ENCODE measurements at regions not wholly inside any gene's neighbourhood (a gene's known extent, or its start where the extent isn't known, plus 50 kb on each side); places are given as distances from the start of the nearest gene placed in this dataset.

GRCh38 chr12:88756917-88757316 lies 176.6 kb upstream of the KITLG start:
- no peak for DNase-seq (ENCODE audit: low spot score)
- Mint-ChIP-seq H3K27me3 (ENCODE audit: insufficient read depth) (no peaks in the 10 kb centered on the region), H3K4me1 (ENCODE audit: low read depth) (no peaks in the 10 kb centered on the region), H3K36me3 (ENCODE audit: low read depth) (no peaks in the 10 kb centered on the region), H3K4me3 (no peak overlapping the region), H3K27ac (no peak overlapping the region), H3K9me3 (no peaks in the 10 kb centered on the region)
- intact Hi-C loops (cut with micrococcal nuclease): no loop called here

- H3K27ac Mint-ChIP-seq: no peak overlapping the region
- no peaks in the 10 kb centered on the region for H3K36me3 Mint-ChIP-seq (ENCODE audit: low read depth)
- DNase-seq (ENCODE audit: low spot score): no peak
- intact Hi-C loops (cut with micrococcal nuclease): no loop called here
- no peak overlapping the region for H3K4me3 Mint-ChIP-seq
- no peaks in the 10 kb centered on the region for H3K27me3 Mint-ChIP-seq (ENCODE audit: insufficient read depth)
- H3K4me1 Mint-ChIP-seq (ENCODE audit: low read depth): no peaks in the 10 kb centered on the region
- no peaks in the 10 kb centered on the region for H3K9me3 Mint-ChIP-seq
Observed at GRCh38 chr12:88756153-88756552, 175.9 kb upstream of the KITLG start.

GRCh38 chr12:88753707-88754106 lies 173.4 kb upstream of the KITLG start:
- no peaks in the 10 kb centered on the region for H3K4me1 Mint-ChIP-seq (ENCODE audit: low read depth)
- intact Hi-C loops (cut with micrococcal nuclease): no loop called here
- H3K27ac Mint-ChIP-seq: no peak overlapping the region
- no peaks in the 10 kb centered on the region for H3K9me3 Mint-ChIP-seq
- H3K36me3 Mint-ChIP-seq (ENCODE audit: low read depth): no peaks in the 10 kb centered on the region
- no peak overlapping the region for H3K4me3 Mint-ChIP-seq
- no peaks in the 10 kb centered on the region for H3K27me3 Mint-ChIP-seq (ENCODE audit: insufficient read depth)
- no peak for DNase-seq (ENCODE audit: low spot score)

GRCh38 chr12:88753066-88753465 lies 172.8 kb upstream of the KITLG start:
- no peaks in the 10 kb centered on the region for H3K36me3 Mint-ChIP-seq (ENCODE audit: low read depth)
- H3K27me3 Mint-ChIP-seq (ENCODE audit: insufficient read depth): no peaks in the 10 kb centered on the region
- intact Hi-C loops (cut with micrococcal nuclease): no loop called here
- no peak overlapping the region for H3K4me3 Mint-ChIP-seq
- no peak overlapping the region for H3K27ac Mint-ChIP-seq
- DNase-seq (ENCODE audit: low spot score): no peak
- H3K9me3 Mint-ChIP-seq: no peaks in the 10 kb centered on the region
- H3K4me1 Mint-ChIP-seq (ENCODE audit: low read depth): no peaks in the 10 kb centered on the region

- no peak overlapping the region for H3K27ac Mint-ChIP-seq
- no peaks in the 10 kb centered on the region for H3K36me3 Mint-ChIP-seq (ENCODE audit: low read depth)
- H3K4me3 Mint-ChIP-seq: no peak overlapping the region
- no peak for DNase-seq (ENCODE audit: low spot score)
- intact Hi-C loops (cut with micrococcal nuclease): no loop called here
- no peaks in the 10 kb centered on the region for H3K4me1 Mint-ChIP-seq (ENCODE audit: low read depth)
- H3K9me3 Mint-ChIP-seq: no peaks in the 10 kb centered on the region
- no peaks in the 10 kb centered on the region for H3K27me3 Mint-ChIP-seq (ENCODE audit: insufficient read depth)
Observed at GRCh38 chr12:88752183-88752582, 171.9 kb upstream of the KITLG start.

GRCh38 chr12:88750867-88751543 lies 170.7 kb upstream of the KITLG start:
- no peaks in the 10 kb centered on the region for H3K27me3 Mint-ChIP-seq (ENCODE audit: insufficient read depth)
- intact Hi-C loops (cut with micrococcal nuclease): no loop called here
- H3K27ac Mint-ChIP-seq: no peak overlapping the region
- no peaks in the 10 kb centered on the region for H3K4me1 Mint-ChIP-seq (ENCODE audit: low read depth)
- no peak for DNase-seq (ENCODE audit: low spot score)
- H3K4me3 Mint-ChIP-seq: no peak overlapping the region
- H3K36me3 Mint-ChIP-seq (ENCODE audit: low read depth): no peaks in the 10 kb centered on the region
- no peaks in the 10 kb centered on the region for H3K9me3 Mint-ChIP-seq

GRCh38 chr12:88746386-88746785 lies 166.1 kb upstream of the KITLG start:
- intact Hi-C loops (cut with micrococcal nuclease): no loop called here
- H3K27me3 Mint-ChIP-seq (ENCODE audit: insufficient read depth): no peaks in the 10 kb centered on the region
- H3K27ac Mint-ChIP-seq: no peak overlapping the region
- H3K36me3 Mint-ChIP-seq (ENCODE audit: low read depth): no peaks in the 10 kb centered on the region
- no peaks in the 10 kb centered on the region for H3K9me3 Mint-ChIP-seq
- H3K4me3 Mint-ChIP-seq: no peak overlapping the region
- no peaks in the 10 kb centered on the region for H3K4me1 Mint-ChIP-seq (ENCODE audit: low read depth)
- DNase-seq (ENCODE audit: low spot score): no peak

GRCh38 chr12:88743946-88744685 lies 163.8 kb upstream of the KITLG start:
- H3K4me3 Mint-ChIP-seq: no peak overlapping the region
- no peaks in the 10 kb centered on the region for H3K9me3 Mint-ChIP-seq
- no peaks in the 10 kb centered on the region for H3K36me3 Mint-ChIP-seq (ENCODE audit: low read depth)
- intact Hi-C loops (cut with micrococcal nuclease): no loop called here
- no peak overlapping the region for H3K27ac Mint-ChIP-seq
- H3K27me3 Mint-ChIP-seq (ENCODE audit: insufficient read depth): no peaks in the 10 kb centered on the region
- DNase-seq (ENCODE audit: low spot score): no peak
- H3K4me1 Mint-ChIP-seq (ENCODE audit: low read depth): no peaks in the 10 kb centered on the region

- Mint-ChIP-seq H3K36me3 (ENCODE audit: low read depth) (no peaks in the 10 kb centered on the region), H3K27ac (no peak overlapping the region), H3K4me1 (ENCODE audit: low read depth) (no peaks in the 10 kb centered on the region), H3K9me3 (no peaks in the 10 kb centered on the region), H3K27me3 (ENCODE audit: insufficient read depth) (no peaks in the 10 kb centered on the region), H3K4me3 (no peak overlapping the region)
- intact Hi-C loops (cut with micrococcal nuclease): no loop called here
- no peak for DNase-seq (ENCODE audit: low spot score)
Observed at GRCh38 chr12:88737838-88738472, 157.7 kb upstream of the KITLG start.

- no peaks in the 10 kb centered on the region for H3K4me1 Mint-ChIP-seq (ENCODE audit: low read depth)
- H3K4me3 Mint-ChIP-seq: no peak overlapping the region
- no peaks in the 10 kb centered on the region for H3K36me3 Mint-ChIP-seq (ENCODE audit: low read depth)
- intact Hi-C loops (cut with micrococcal nuclease): no loop called here
- H3K27ac Mint-ChIP-seq: no peak overlapping the region
- no peaks in the 10 kb centered on the region for H3K27me3 Mint-ChIP-seq (ENCODE audit: insufficient read depth)
- no peak for DNase-seq (ENCODE audit: low spot score)
- H3K9me3 Mint-ChIP-seq: no peaks in the 10 kb centered on the region
Observed at GRCh38 chr12:88736031-88736430, 155.8 kb upstream of the KITLG start.

GRCh38 chr12:88733008-88733407 lies 152.7 kb upstream of the KITLG start:
- no peak for DNase-seq (ENCODE audit: low spot score)
- Mint-ChIP-seq H3K27me3 (ENCODE audit: insufficient read depth) (no peaks in the 10 kb centered on the region), H3K4me3 (no peak overlapping the region), H3K27ac (no peak overlapping the region), H3K9me3 (no peaks in the 10 kb centered on the region), H3K4me1 (ENCODE audit: low read depth) (no peaks in the 10 kb centered on the region), H3K36me3 (ENCODE audit: low read depth) (no peaks in the 10 kb centered on the region)
- intact Hi-C loops (cut with micrococcal nuclease): no loop called here

- no peaks in the 10 kb centered on the region for H3K9me3 Mint-ChIP-seq
- H3K27ac Mint-ChIP-seq: no peak overlapping the region
- intact Hi-C loops (cut with micrococcal nuclease): no loop called here
- H3K27me3 Mint-ChIP-seq (ENCODE audit: insufficient read depth): no peaks in the 10 kb centered on the region
- no peaks in the 10 kb centered on the region for H3K36me3 Mint-ChIP-seq (ENCODE audit: low read depth)
- no peak overlapping the region for H3K4me3 Mint-ChIP-seq
- no peak for DNase-seq (ENCODE audit: low spot score)
- no peaks in the 10 kb centered on the region for H3K4me1 Mint-ChIP-seq (ENCODE audit: low read depth)
Observed at GRCh38 chr12:88729196-88729595, 148.9 kb upstream of the KITLG start.

Data from activated T-helper 1 cell treated with anti-CD3 and anti-CD28 coated beads, Interleukin-12 subunit alpha, Interleukin-12 subunit beta, Interleukin-2, Interleukin-4 antibody, amounts not matched to agents 30 ng/mL and 10 ng/mL and 1 ng/mL, durations not matched to agents 14 hours and 24 hours and 36 hours (primary cell).